ENCODE measurements at regions not wholly inside any gene's neighbourhood (a gene's known extent, or its start where the extent isn't known, plus 50 kb on each side); places are given as distances from the start of the nearest gene placed in this dataset.
"Not testable (repeated sequence)": the region's sequence is repeated elsewhere in the genome, so short reads cannot be mapped to it uniquely, and the experiment has no call there.

- TF ChIP-seq CTCF (conservative IDR thresholded peaks at IDR 0.05; ENCODE audit: low read depth, low read length) = no peak
- H3K36me3 ChIP-seq (ENCODE audit: insufficient read depth) = no peaks in the 10 kb centered on the region
- H3K4me2 ChIP-seq = no peak overlapping the region
- no peaks in the 10 kb centered on the region for H3K79me2 ChIP-seq (ENCODE audit: insufficient read depth, low read depth)
- no peak overlapping the region for H2AFZ ChIP-seq (ENCODE audit: low read depth)
- no peak overlapping the region for H3K4me3 ChIP-seq (IDR thresholded peaks at IDR 0.05; ENCODE audit: insufficient read depth, low read depth, low read length)
- H4K20me1 ChIP-seq (ENCODE audit: insufficient read depth) = no peaks in the 10 kb centered on the region
- no peaks in the 10 kb centered on the region for H3K27me3 ChIP-seq (ENCODE audit: insufficient read depth, low read depth)
- no peak overlapping the region for H3K27ac ChIP-seq
- H3K4me1 ChIP-seq (ENCODE audit: low read depth, poor library complexity, severe bottlenecking) = no peaks in the 10 kb centered on the region
- no peak overlapping the region for H3K9ac ChIP-seq
These were observed 207.1 kb upstream of the SLC8A1 start for GRCh38 chr2:40658941-40659340.

GRCh38 chr2:40665493-40666232 lies 213.8 kb upstream of the SLC8A1 start:
- Histone ChIP-seq H3K79me2 (ENCODE audit: insufficient read depth, low read depth) (no peaks in the 10 kb centered on the region), H3K27ac (no peak overlapping the region), H3K36me3 (ENCODE audit: insufficient read depth) (no peaks in the 10 kb centered on the region), H3K4me3 (IDR thresholded peaks at IDR 0.05; ENCODE audit: insufficient read depth, low read depth, low read length) (no peak overlapping the region), H3K4me1 (ENCODE audit: low read depth, poor library complexity, severe bottlenecking) (no peaks in the 10 kb centered on the region), H4K20me1 (ENCODE audit: insufficient read depth) (no peaks in the 10 kb centered on the region), H3K9ac (no peak overlapping the region), H2AFZ (ENCODE audit: low read depth) (no peak overlapping the region), H3K4me2 (no peak overlapping the region), H3K27me3 (ENCODE audit: insufficient read depth, low read depth) (no peaks in the 10 kb centered on the region)
- no peak for TF ChIP-seq CTCF (conservative IDR thresholded peaks at IDR 0.05; ENCODE audit: low read depth, low read length)

GRCh38 chr2:40666398-40666797 lies 214.5 kb upstream of the SLC8A1 start:
- Histone ChIP-seq H3K36me3 (ENCODE audit: insufficient read depth) (no peaks in the 10 kb centered on the region), H3K9ac (no peak overlapping the region), H4K20me1 (ENCODE audit: insufficient read depth) (no peaks in the 10 kb centered on the region), H3K4me2 (no peak overlapping the region), H3K27ac (no peak overlapping the region), H3K4me3 (IDR thresholded peaks at IDR 0.05; ENCODE audit: insufficient read depth, low read depth, low read length) (no peak overlapping the region), H3K4me1 (ENCODE audit: low read depth, poor library complexity, severe bottlenecking) (no peaks in the 10 kb centered on the region), H2AFZ (ENCODE audit: low read depth) (no peak overlapping the region), H3K79me2 (ENCODE audit: insufficient read depth, low read depth) (no peaks in the 10 kb centered on the region), H3K27me3 (ENCODE audit: insufficient read depth, low read depth) (no peaks in the 10 kb centered on the region)
- TF ChIP-seq CTCF (conservative IDR thresholded peaks at IDR 0.05; ENCODE audit: low read depth, low read length) = no peak

GRCh38 chr2:40668425-40668824 lies 216.5 kb upstream of the SLC8A1 start:
- no peak overlapping the region for H2AFZ ChIP-seq (ENCODE audit: low read depth)
- no peak overlapping the region for H3K4me3 ChIP-seq (IDR thresholded peaks at IDR 0.05; ENCODE audit: insufficient read depth, low read depth, low read length)
- H4K20me1 ChIP-seq (ENCODE audit: insufficient read depth) = no peaks in the 10 kb centered on the region
- H3K4me2 ChIP-seq = no peak overlapping the region
- no peaks in the 10 kb centered on the region for H3K36me3 ChIP-seq (ENCODE audit: insufficient read depth)
- no peak for TF ChIP-seq CTCF (conservative IDR thresholded peaks at IDR 0.05; ENCODE audit: low read depth, low read length)
- H3K4me1 ChIP-seq (ENCODE audit: low read depth, poor library complexity, severe bottlenecking) = no peaks in the 10 kb centered on the region
- H3K79me2 ChIP-seq (ENCODE audit: insufficient read depth, low read depth) = no peaks in the 10 kb centered on the region
- H3K27me3 ChIP-seq (ENCODE audit: insufficient read depth, low read depth) = no peaks in the 10 kb centered on the region
- no peak overlapping the region for H3K27ac ChIP-seq
- H3K9ac ChIP-seq = no peak overlapping the region

GRCh38 chr2:40676134-40676790 lies 224.4 kb upstream of the SLC8A1 start:
- H3K9ac ChIP-seq; H3K36me3 ChIP-seq (ENCODE audit: insufficient read depth); H4K20me1 ChIP-seq (ENCODE audit: insufficient read depth); H2AFZ ChIP-seq (ENCODE audit: low read depth); H3K27me3 ChIP-seq (ENCODE audit: insufficient read depth, low read depth); H3K4me3 ChIP-seq (IDR thresholded peaks at IDR 0.05; ENCODE audit: insufficient read depth, low read depth, low read length); H3K79me2 ChIP-seq (ENCODE audit: insufficient read depth, low read depth); H3K27ac ChIP-seq; H3K4me2 ChIP-seq: not testable (repeated sequence)
- peaks cover 13% of the 10 kb centered on the region for H3K4me1 ChIP-seq (ENCODE audit: low read depth, poor library complexity, severe bottlenecking)
